Tibial nerve (tissue), 3 donors: ENCODE measurements at regions not wholly inside any gene's neighbourhood (a gene's known extent, or its start where the extent isn't known, plus 50 kb on each side); places are given as distances from the start of the nearest gene placed in this dataset.

ENCODE experiments used
- POLR2A ChIP-seq, 2 donors: fragments of 450-650 bp; IDR thresholded peaks; one replicate each; pipeline ENCODE4 v1.6.1; 2017; ENCODE audit warnings: antibody characterized with exemption in 2 of 2, mild to moderate bottlenecking in 2 of 2, moderate library complexity in 2 of 2
- TF ChIP-seq, protein P1 (sequence below), 5 experiments: fragments of 200-600 bp in 3 of 5; fragments of 450-650 bp in 2 of 5; sonication (generic) in 3 of 5; IDR thresholded peaks; one replicate each; pipeline ENCODE4 v1.5.1; 2016 to 2019; ENCODE audit warnings: antibody characterized with exemption in 5 of 5, mild to moderate bottlenecking in 3 of 5, moderate library complexity in 2 of 5

DNA sequence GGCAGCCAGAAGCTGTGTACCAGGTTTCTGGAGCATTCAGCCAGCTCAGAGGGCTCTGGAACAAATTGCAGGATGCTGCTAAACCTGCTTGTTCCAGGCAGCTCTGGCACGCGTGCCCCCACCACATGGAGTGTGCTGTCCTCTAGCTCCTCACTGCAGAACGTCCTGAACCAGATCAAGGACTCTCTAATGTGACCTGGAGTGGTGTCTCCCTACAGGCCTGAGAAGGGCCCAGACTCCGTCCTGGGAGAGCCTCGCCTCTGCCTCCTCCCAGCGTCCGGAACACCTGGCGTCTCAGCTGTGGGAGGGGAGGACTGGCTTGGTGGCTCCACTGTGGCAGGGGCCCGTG lies 115.6 kb upstream of the GPC1 start:
- TF ChIP-seq, protein P1, sequence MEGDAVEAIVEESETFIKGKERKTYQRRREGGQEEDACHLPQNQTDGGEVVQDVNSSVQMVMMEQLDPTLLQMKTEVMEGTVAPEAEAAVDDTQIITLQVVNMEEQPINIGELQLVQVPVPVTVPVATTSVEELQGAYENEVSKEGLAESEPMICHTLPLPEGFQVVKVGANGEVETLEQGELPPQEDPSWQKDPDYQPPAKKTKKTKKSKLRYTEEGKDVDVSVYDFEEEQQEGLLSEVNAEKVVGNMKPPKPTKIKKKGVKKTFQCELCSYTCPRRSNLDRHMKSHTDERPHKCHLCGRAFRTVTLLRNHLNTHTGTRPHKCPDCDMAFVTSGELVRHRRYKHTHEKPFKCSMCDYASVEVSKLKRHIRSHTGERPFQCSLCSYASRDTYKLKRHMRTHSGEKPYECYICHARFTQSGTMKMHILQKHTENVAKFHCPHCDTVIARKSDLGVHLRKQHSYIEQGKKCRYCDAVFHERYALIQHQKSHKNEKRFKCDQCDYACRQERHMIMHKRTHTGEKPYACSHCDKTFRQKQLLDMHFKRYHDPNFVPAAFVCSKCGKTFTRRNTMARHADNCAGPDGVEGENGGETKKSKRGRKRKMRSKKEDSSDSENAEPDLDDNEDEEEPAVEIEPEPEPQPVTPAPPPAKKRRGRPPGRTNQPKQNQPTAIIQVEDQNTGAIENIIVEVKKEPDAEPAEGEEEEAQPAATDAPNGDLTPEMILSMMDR (IDR thresholded peaks at IDR 0.05) = no peak
- TF ChIP-seq POLR2A (IDR thresholded peaks at IDR 0.05) = no peak
